ENCODE measurements at regions not wholly inside any gene's neighbourhood (a gene's known extent, or its start where the extent isn't known, plus 50 kb on each side); places are given as distances from the start of the nearest gene placed in this dataset.
"Not testable (repeated sequence)": the region's sequence is repeated elsewhere in the genome, so short reads cannot be mapped to it uniquely, and the experiment has no call there.

DNA sequence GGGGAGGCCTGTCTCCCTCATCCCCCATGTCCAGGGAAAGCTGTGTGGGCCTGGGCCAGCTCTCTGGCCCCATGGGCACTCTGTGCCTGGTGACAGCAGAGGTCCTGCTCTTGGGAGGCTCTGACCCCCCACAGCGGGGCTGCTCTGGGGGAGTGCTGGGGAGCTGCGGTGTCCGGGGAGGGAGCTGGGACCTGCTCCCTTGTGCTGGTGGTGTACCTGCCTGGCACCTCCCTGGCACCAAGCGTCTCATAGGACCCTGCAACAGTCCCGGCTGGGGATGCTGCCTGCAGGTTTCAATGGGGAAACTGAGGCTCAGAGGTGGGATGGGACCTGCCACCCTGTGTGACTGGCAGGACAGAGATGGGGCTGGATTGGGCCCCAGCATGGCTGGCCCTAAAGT lies 111.3 kb downstream of the KIF26A start:
- DNase-seq (ENCODE audit: extremely low read depth in 1 of 2, low read depth in 1 of 2): no peak

DNA sequence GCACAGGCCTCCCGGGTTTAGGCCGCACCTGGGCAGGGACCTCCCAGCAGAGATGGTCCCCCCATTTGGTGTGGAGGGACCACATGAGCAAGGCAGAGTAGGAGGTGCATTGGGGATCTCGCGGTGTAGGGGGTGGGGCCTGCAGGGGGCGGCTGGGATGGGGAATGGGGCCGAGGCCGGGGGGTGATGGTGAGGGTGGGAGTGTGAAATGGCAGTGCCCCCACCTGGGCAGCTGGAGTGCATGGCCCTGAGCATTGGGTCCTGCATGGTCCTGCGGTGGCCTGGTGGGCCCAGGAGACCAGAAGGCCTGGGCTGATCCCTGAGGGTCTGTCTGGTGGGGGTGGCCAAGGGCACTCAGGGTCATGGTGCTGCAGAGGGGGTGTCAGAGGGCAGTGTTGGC lies 111.8 kb downstream of the KIF26A start:
- no peak for DNase-seq (ENCODE audit: extremely low read depth in 1 of 2, low read depth in 1 of 2)

DNA sequence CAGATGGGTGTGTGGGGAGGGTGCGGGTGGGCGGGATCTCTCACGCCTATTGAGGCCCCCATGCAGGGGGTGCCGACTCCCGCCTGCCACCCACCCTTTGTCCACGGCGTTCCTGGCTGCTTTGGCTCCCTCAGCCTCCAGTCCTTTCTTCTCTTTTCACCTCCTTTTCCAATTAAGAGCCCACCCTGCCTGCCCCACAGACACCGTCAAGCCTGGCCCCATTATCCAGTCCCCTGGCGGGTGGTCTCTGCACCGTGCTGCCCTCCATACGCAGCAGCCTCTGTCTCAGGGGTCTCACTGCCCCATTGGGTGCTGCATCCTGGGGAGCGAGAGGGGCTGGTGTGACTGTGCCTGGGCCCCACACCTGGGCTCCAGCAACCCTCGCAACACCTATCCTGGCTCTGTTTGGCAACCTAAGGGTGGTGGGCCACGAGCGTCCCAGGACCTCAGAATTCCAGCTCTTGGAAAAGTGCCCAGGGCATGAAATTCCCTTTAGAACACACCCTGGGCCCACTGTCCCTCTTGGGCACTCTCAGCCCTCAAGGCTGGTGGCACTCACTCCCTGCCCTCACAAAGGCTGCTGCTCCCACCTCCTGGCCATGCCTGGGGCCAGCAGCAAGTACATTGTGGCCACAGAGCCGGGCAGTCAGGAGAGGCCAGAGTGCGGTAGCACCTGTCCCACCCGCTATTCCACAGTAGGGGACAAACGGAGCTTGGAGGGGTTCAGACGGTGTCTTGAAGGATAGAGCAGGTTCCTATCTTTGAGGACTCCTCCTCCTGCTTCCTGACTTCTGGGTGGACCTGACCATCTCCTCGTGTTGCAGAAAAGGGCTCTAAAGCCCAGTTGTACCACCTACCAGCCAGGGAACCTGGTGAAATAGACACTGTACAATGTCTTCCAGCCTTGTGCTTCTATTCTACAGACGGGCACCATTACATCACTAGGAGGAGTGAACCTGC lies 114.1 kb downstream of the KIF26A start:
- no peak for DNase-seq (ENCODE audit: extremely low read depth in 1 of 2, low read depth in 1 of 2)

GRCh38 chr14:104253223-104253822 lies 114.9 kb downstream of the KIF26A start:
- DNase-seq (ENCODE audit: extremely low read depth in 1 of 2, low read depth in 1 of 2): no peak

DNA sequence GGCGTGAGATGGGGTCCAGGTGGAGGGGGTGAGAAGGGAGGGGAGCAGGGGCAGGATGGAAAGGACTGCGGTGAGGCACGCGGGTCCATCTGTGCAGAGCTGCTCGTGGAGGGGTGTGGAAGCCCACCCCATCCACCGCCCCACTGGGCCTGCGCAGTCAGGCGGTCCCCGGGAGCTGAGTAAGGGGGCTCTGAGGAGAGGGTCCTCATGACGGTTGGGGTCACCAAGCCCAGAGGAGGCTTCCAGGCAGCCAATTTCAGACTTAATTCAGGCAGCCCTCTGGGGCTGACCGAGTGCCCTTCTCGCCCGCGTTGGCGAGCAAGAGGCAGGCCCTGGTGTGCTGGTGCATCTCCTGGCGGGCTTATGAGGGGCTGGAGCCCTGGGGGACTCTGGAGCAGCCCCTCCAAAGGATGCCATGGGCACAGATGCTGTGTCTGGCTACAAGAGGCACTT lies 115.5 kb downstream of the KIF26A start:
- DNase-seq (ENCODE audit: extremely low read depth in 1 of 2, low read depth in 1 of 2): no peak

DNA sequence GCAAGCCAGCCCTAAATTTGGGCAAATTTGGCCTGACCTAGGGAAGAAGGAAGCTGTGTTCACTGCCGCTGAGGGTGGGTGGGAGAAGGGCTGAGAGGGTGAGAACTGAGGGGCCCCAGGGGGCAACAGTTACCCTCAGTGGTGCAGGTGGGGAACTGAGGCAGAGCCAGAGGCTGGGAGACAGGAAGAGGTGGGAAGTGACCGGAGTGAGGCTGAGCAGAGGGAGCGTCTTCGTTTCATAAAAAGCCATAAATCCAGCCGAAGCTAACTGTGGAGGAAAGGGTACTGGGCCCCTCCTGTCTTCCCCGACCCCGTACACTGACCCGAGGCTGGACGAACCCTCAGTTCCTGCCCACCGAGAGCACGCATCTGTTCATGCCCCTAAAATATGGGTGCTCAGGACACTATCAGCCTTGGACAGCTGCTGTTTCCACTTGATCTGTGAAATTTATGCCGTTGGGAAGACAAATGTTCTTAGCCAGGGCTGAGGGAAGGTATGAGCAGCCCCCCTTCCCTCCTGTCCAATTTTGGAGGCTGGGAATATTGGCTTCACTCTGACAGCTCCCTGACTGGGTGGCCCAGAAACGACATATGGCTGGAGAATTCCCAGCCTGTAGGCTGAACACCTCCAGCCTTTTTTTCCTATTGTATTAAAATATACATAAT lies 116.5 kb downstream of the KIF26A start:
- no peak for DNase-seq (ENCODE audit: extremely low read depth in 1 of 2, low read depth in 1 of 2)

- DNase-seq (ENCODE audit: extremely low read depth in 1 of 2, low read depth in 1 of 2): no peak
Measured at GRCh38 chr14:104256025-104256424, 117.6 kb downstream of the KIF26A start.

- DNase-seq (ENCODE audit: extremely low read depth in 1 of 2, low read depth in 1 of 2): no peak
Measured at GRCh38 chr14:104262515-104263514, 124.4 kb downstream of the KIF26A start.

DNA sequence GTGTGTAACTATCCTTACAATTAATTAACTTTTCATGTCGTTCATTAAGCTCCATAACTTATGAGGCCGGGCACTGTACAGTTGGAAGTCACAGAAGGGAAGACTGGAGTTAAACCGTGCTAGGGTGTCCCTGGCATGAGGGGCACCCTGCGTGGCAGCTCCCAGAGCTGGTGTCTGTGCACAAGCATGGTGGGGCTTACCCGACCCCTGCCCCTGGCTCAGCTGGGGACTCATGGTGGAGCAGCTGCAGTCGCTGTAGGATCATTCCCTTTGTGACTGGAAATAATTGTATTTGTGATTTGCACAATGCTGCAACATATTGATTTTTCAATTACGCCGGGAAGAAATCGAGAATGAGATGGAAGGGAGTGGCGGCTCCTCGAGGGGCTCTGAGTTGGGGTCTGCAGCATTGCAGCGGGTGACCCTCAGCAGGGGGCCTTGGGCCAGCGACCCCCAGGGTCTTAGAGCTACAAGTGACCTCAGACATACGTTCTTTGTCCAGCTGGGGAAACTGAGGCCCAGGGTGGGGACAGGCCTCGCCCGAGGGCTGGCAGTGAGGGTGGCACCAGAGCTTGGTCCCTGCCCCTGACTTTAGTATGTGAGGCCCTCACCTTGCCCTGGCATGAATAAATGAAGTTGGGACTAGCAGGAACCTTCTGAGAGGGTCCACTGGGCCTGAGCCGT lies 125.4 kb downstream of the KIF26A start:
- DNase-seq (ENCODE audit: extremely low read depth in 1 of 2, low read depth in 1 of 2): no peak

DNA sequence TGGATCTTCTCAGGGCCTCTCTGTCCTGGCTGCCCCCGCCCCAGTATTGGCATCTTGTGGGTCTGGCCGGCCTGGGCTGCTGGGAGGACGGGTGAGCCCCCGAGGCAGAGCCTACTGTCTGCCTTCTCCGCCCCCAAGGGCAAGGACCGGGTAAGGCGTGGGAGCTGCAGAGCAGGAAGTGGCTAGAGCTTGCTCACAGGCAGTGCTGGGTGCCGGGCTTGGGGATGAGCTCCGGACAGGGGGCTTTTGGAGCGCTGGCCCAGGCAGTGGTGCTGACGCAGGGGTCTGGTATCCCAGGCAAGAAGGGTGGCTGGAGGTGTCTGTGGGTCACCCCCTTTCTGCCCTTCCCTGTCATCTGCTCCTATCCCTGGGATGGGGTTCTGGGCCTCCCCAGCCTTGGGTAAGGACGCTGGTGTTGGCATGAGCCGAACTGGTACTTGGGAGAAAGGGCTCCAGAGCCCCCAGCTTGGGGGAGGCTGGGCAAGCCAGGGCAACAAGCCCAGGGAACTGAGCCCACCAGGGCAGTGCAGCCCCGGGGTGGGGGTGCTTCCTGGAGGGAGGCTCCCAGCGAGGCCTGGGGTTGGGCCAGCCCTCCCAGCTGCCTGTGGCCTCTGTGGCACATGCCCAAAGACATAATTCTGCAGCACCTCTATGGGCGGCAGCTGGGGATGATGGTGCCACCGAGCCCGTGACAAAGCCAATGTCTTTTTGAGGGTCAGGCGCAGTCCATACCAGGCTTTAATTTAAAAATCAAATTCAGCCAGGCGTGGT lies 126.3 kb downstream of the KIF26A start:
- DNase-seq (ENCODE audit: extremely low read depth in 1 of 2, low read depth in 1 of 2): no peak

- DNase-seq (ENCODE audit: extremely low read depth in 1 of 2, low read depth in 1 of 2): no peak
Measured at GRCh38 chr14:104265918-104266630, 127.7 kb downstream of the KIF26A start.

GRCh38 chr14:104266631-104267575 lies 128.5 kb downstream of the KIF26A start:
- DNase-seq (ENCODE audit: extremely low read depth in 1 of 2, low read depth in 1 of 2): no peak

DNA sequence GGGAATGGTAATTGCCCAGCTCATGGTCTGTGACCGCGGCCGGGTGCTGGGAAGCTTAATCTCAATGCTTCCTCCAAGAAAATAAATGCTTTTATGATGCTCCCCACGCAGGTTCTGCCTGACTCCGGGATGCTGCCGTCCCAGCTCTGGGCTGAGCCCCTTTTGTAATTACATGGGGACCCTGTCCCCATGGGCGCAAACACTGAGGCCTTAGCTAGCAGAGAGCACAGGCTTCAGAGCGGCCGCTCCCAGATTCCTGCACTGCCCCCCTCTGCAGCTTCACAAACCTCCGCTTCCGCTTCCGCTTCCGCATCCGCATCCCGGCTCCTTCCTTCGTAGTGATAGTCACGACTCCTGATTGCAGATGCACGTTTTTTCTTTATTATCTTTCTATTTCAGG lies 129.5 kb downstream of the KIF26A start:
- DNase-seq (ENCODE audit: extremely low read depth in 1 of 2, low read depth in 1 of 2): no peak

DNA sequence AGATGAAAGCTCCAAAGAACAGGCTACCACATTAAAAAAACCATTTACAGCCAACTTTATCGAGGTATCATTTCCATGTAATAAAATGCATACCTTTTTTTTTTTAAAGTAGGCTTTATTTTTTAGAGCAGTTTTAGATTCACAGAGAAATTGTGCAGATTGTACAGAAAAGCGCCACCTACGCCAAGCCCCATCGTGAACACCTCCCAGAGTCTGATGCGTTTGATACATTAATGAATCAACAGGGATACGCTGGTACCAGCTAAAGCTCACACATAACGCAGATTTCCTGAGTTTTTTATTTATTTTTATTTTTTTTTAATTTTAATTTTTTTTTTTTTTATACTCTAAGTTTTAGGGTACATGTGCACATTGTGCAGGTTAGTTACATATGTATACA lies 129.9 kb downstream of the KIF26A start:
- no peak for DNase-seq (ENCODE audit: extremely low read depth in 1 of 2, low read depth in 1 of 2)

- DNase-seq (ENCODE audit: extremely low read depth in 1 of 2, low read depth in 1 of 2): no peak
Measured at GRCh38 chr14:104268725-104269436, 130.5 kb downstream of the KIF26A start.

DNA sequence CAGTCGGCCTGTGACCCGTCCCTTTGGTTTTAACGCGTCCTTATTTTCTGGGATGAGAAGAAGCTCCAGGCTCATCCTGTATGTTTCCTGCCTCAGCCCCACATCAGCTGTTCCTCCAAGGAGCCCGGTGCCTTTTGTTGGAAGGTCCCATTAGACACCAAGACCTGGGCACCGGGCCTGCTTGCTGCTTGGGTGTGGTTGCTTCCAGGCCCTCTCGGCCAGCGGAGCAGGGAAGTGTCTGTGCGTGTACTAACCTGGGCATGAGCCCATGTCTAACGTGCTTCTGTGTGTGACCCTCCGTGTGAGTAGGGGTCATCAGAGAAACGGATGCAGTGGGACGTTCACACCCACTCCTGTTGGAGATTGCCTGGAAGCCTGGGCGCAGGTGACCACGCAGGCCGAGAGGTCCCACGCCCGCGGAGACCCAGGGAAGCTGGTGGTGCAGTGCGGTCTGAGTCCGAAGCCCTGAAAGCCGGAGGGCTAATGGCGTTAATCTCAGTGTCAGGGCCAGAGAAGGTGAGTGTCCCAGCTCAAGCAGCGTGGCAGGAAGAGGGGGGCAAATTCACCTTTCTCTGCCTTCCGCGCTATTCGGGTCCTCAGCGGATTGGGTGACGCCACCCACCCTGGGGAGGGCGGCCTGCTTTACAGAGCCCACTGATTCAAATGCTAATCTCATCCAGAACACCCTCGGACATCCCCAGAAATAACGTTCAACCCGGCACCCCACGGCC lies 131.3 kb downstream of the KIF26A start:
- DNase-seq (ENCODE audit: extremely low read depth in 1 of 2, low read depth in 1 of 2): not testable (repeated sequence)
